GM06990 (cell line): ENCODE measurements at regions not wholly inside any gene's neighbourhood (a gene's known extent, or its start where the extent isn't known, plus 50 kb on each side); places are given as distances from the start of the nearest gene placed in this dataset.

Source experiments
- DNase-seq: peaks from one replicate; pipeline ENCODE4 v3.0.0-alpha.2; 2011; ENCODE audit not compliant: insufficient read length; ENCODE audit errors: extremely low read depth
- H3K27me3 ChIP-seq: replicated peaks from 2 replicates; pipeline ENCODE4 v1.6.0; 2011; ENCODE audit warnings: low read length; ENCODE audit not compliant: control insufficient read depth, insufficient read depth
- H3K36me3 ChIP-seq: 2 replicates; pipeline ENCODE4 v1.5.1; 2011; ENCODE audit warnings: low read length; ENCODE audit not compliant: control insufficient read depth, insufficient read depth
- H3K4me3 ChIP-seq: replicated peaks from 2 replicates; pipeline ENCODE4 v1.5.1; 2011; ENCODE audit warnings: low read depth, mild to moderate bottlenecking, control low read depth, low read length
- CTCF ChIP-seq: IDR thresholded peaks from 2 replicates; pipeline ENCODE4 v1.5.1; 2011; ENCODE audit warnings: low read length, control low read depth, mild to moderate bottlenecking, inconsistent platforms; ENCODE audit not compliant: insufficient read depth, poor library complexity, severe bottlenecking

GRCh38 chr17:51527225-51527982 lies 267.1 kb downstream of the UTP18 start:
- no peak for DNase-seq
- no peak for TF ChIP-seq CTCF
- Histone ChIP-seq H3K36me3 (no peaks in the 10 kb centered on the region), H3K27me3 (no peaks in the 10 kb centered on the region), H3K4me3 (no peak overlapping the region)

GRCh38 chr17:51528111-51528510 lies 267.8 kb downstream of the UTP18 start:
- H3K27me3 ChIP-seq: no peaks in the 10 kb centered on the region
- H3K36me3 ChIP-seq: no peaks in the 10 kb centered on the region
- no peak for TF ChIP-seq CTCF
- no peak for DNase-seq
- H3K4me3 ChIP-seq: no peak overlapping the region

- no peak for TF ChIP-seq CTCF
- H3K36me3 ChIP-seq: no peaks in the 10 kb centered on the region
- no peaks in the 10 kb centered on the region for H3K27me3 ChIP-seq
- no peak for DNase-seq
- H3K4me3 ChIP-seq: no peak overlapping the region
These were observed 272.9 kb downstream of the UTP18 start for GRCh38 chr17:51533219-51533618.

- DNase-seq: no peak
- Histone ChIP-seq H3K36me3 (no peaks in the 10 kb centered on the region), H3K27me3 (no peaks in the 10 kb centered on the region), H3K4me3 (no peak overlapping the region)
- TF ChIP-seq CTCF: no peak
These were observed 273.5 kb downstream of the UTP18 start for GRCh38 chr17:51533821-51534220.

- DNase-seq: no peak
- no peak overlapping the region for H3K4me3 ChIP-seq
- H3K36me3 ChIP-seq: no peaks in the 10 kb centered on the region
- TF ChIP-seq CTCF: no peak
- H3K27me3 ChIP-seq: no peaks in the 10 kb centered on the region
These were observed 276.3 kb downstream of the UTP18 start for GRCh38 chr17:51536627-51537026.

GRCh38 chr17:51537996-51538550 lies 277.7 kb downstream of the UTP18 start:
- no peaks in the 10 kb centered on the region for H3K36me3 ChIP-seq
- DNase-seq: no peak
- no peak overlapping the region for H3K4me3 ChIP-seq
- no peak for TF ChIP-seq CTCF
- H3K27me3 ChIP-seq: no peaks in the 10 kb centered on the region
